BE2C (cell line): ENCODE measurements at regions not wholly inside any gene's neighbourhood (a gene's known extent, or its start where the extent isn't known, plus 50 kb on each side); places are given as distances from the start of the nearest gene placed in this dataset.

ENCODE experiments used
- DNase-seq: peaks from one replicate; pipeline ENCODE4 v3.0.0-alpha.2; 2020
- H3K27me3 ChIP-seq: fragments of 250-450 bp; sonication (Bioruptor Pico); 2 replicates; pipeline ENCODE4 v1.5.1; 2020; ENCODE audit warnings: mild to moderate bottlenecking
- H3K36me3 ChIP-seq: fragments of 250-450 bp; sonication (Bioruptor Pico); 2 replicates; pipeline ENCODE4 v1.5.1; 2020; ENCODE audit warnings: mild to moderate bottlenecking
- H3K4me1 ChIP-seq: fragments of 250-450 bp; sonication (Bioruptor Pico); 2 replicates; pipeline ENCODE4 v1.5.1; 2020
- H3K4me3 ChIP-seq: 2 replicates; pipeline ENCODE4 v1.5.1; 2011; ENCODE audit warnings: low read depth, low read length
- H3K9me3 ChIP-seq: fragments of 250-450 bp; sonication (Bioruptor Pico); 2 replicates; pipeline ENCODE4 v1.5.1; 2020
- CTCF ChIP-seq: IDR thresholded peaks from 2 replicates; pipeline ENCODE4 v1.5.1; 2012; ENCODE audit warnings: mild to moderate bottlenecking, low read depth, low read length

- Histone ChIP-seq H3K4me3 (no peak overlapping the region), H3K9me3 (no peaks in the 10 kb centered on the region), H3K4me1 (no peaks in the 10 kb centered on the region), H3K36me3 (no peaks in the 10 kb centered on the region), H3K27me3 (no peaks in the 10 kb centered on the region)
- TF ChIP-seq CTCF: peak; percentile 14; the same call in 1 of the 2 replicates
- DNase-seq: no peak
Observed at GRCh38 chr5:162786234-162786633, 651.2 kb upstream of the CCNG1 start.

GRCh38 chr5:162796507-162796906 lies 640.9 kb upstream of the CCNG1 start:
- no peak for TF ChIP-seq CTCF
- Histone ChIP-seq H3K4me1 (no peaks in the 10 kb centered on the region), H3K4me3 (no peak overlapping the region), H3K9me3 (no peaks in the 10 kb centered on the region), H3K27me3 (no peaks in the 10 kb centered on the region), H3K36me3 (no peaks in the 10 kb centered on the region)
- no peak for DNase-seq

- Histone ChIP-seq H3K9me3 (no peaks in the 10 kb centered on the region), H3K27me3 (no peaks in the 10 kb centered on the region), H3K4me3 (no peak overlapping the region), H3K36me3 (no peaks in the 10 kb centered on the region), H3K4me1 (no peaks in the 10 kb centered on the region)
- DNase-seq: no peak
- TF ChIP-seq CTCF: no peak
Observed at GRCh38 chr5:162800301-162800700, 637.1 kb upstream of the CCNG1 start.

GRCh38 chr5:162801235-162801634 lies 636.2 kb upstream of the CCNG1 start:
- Histone ChIP-seq H3K4me3 (no peak overlapping the region), H3K9me3 (no peaks in the 10 kb centered on the region), H3K4me1 (no peaks in the 10 kb centered on the region), H3K36me3 (no peaks in the 10 kb centered on the region), H3K27me3 (no peaks in the 10 kb centered on the region)
- DNase-seq: no peak
- TF ChIP-seq CTCF: no peak

- H3K36me3 ChIP-seq: no peaks in the 10 kb centered on the region
- H3K4me1 ChIP-seq: no peaks in the 10 kb centered on the region
- no peak overlapping the region for H3K4me3 ChIP-seq
- no peaks in the 10 kb centered on the region for H3K27me3 ChIP-seq
- H3K9me3 ChIP-seq: no peaks in the 10 kb centered on the region
- no peak for DNase-seq
- no peak for TF ChIP-seq CTCF
Observed at GRCh38 chr5:162806195-162806594, 631.2 kb upstream of the CCNG1 start.

GRCh38 chr5:162811071-162811470 lies 626.3 kb upstream of the CCNG1 start:
- H3K27me3 ChIP-seq: no peaks in the 10 kb centered on the region
- TF ChIP-seq CTCF: no peak
- DNase-seq: no peak
- no peaks in the 10 kb centered on the region for H3K36me3 ChIP-seq
- no peak overlapping the region for H3K4me3 ChIP-seq
- no peaks in the 10 kb centered on the region for H3K4me1 ChIP-seq
- no peaks in the 10 kb centered on the region for H3K9me3 ChIP-seq
